ENCODE measurements at regions not wholly inside any gene's neighbourhood (a gene's known extent, or its start where the extent isn't known, plus 50 kb on each side); places are given as distances from the start of the nearest gene placed in this dataset.

DNA sequence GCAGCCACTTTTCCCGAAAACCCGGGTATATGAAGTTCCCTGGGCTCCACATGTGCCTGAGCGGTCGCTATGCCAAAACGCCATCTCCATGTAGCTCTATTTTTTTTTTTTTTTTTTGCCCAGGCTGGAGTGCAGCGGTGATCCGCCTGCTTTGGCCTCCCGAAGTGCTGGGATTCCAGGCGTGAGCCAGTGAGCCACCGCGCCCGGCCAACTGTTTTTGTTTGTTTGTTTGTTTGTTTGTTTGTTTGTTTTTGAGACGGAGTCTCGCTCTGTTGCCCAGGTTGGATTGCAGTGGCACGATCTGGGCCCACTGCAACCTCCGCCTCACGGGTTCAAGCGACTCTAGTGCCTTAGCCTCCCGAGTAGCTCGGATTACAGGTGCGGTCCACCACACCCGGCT lies 237.5 kb upstream of the IRAK1BP1 start:
- TF ChIP-seq POLR2A (IDR thresholded peaks at IDR 0.05), result no peak
- TF ChIP-seq, protein P1, sequence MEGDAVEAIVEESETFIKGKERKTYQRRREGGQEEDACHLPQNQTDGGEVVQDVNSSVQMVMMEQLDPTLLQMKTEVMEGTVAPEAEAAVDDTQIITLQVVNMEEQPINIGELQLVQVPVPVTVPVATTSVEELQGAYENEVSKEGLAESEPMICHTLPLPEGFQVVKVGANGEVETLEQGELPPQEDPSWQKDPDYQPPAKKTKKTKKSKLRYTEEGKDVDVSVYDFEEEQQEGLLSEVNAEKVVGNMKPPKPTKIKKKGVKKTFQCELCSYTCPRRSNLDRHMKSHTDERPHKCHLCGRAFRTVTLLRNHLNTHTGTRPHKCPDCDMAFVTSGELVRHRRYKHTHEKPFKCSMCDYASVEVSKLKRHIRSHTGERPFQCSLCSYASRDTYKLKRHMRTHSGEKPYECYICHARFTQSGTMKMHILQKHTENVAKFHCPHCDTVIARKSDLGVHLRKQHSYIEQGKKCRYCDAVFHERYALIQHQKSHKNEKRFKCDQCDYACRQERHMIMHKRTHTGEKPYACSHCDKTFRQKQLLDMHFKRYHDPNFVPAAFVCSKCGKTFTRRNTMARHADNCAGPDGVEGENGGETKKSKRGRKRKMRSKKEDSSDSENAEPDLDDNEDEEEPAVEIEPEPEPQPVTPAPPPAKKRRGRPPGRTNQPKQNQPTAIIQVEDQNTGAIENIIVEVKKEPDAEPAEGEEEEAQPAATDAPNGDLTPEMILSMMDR (IDR thresholded peaks at IDR 0.05), result no peak
